Left ventricle myocardium inferior (tissue), 1 donor: ENCODE measurements at regions not wholly inside any gene's neighbourhood (a gene's known extent, or its start where the extent isn't known, plus 50 kb on each side); places are given as distances from the start of the nearest gene placed in this dataset.
"Not testable (repeated sequence)": the region's sequence is repeated elsewhere in the genome, so short reads cannot be mapped to it uniquely, and the experiment has no call there.

Experiments used
- DNase-seq: peaks from one replicate; pipeline ENCODE4 v3.0.0-alpha.2; 2020
- H3K27ac ChIP-seq: fragments of 200-600 bp; replicated peaks from 2 replicates; pipeline ENCODE4 v1.8.0; 2021
- H3K27me3 ChIP-seq: fragments of 200-600 bp; 2 replicates; pipeline ENCODE4 v1.8.0; 2021; ENCODE audit warnings: low read depth
- H3K36me3 ChIP-seq: fragments of 200-600 bp; 2 replicates; pipeline ENCODE4 v1.8.0; 2021
- H3K4me1 ChIP-seq: fragments of 200-600 bp; 2 replicates; pipeline ENCODE4 v1.8.0; 2021
- H3K4me3 ChIP-seq: fragments of 200-600 bp; 2 replicates; pipeline ENCODE4 v1.8.0; 2021; ENCODE audit warnings: mild to moderate bottlenecking, moderate library complexity
- H3K9me3 ChIP-seq: fragments of 200-600 bp; replicated peaks from 2 replicates; pipeline ENCODE4 v1.8.0; 2021
- intact Hi-C: fragments of 100-400 bp; cut with micrococcal nuclease; formaldehyde crosslinking; loops from one replicate; pipeline ENCODE4 v1.11.0; 2022
- TF ChIP-seq, protein P1 (sequence below): fragments of 200-600 bp; IDR thresholded peaks from 2 replicates; pipeline ENCODE4 v1.8.0; 2021; ENCODE audit warnings: antibody characterized with exemption, mild to moderate bottlenecking, borderline replicate concordance
- donor health status: DM: no; HTN: yes; CAD: no; lungs with severe emphysema.

GRCh38 chr6:81049425-81050042 lies 702.9 kb downstream of the TENT5A start:
- TF ChIP-seq, protein P1, sequence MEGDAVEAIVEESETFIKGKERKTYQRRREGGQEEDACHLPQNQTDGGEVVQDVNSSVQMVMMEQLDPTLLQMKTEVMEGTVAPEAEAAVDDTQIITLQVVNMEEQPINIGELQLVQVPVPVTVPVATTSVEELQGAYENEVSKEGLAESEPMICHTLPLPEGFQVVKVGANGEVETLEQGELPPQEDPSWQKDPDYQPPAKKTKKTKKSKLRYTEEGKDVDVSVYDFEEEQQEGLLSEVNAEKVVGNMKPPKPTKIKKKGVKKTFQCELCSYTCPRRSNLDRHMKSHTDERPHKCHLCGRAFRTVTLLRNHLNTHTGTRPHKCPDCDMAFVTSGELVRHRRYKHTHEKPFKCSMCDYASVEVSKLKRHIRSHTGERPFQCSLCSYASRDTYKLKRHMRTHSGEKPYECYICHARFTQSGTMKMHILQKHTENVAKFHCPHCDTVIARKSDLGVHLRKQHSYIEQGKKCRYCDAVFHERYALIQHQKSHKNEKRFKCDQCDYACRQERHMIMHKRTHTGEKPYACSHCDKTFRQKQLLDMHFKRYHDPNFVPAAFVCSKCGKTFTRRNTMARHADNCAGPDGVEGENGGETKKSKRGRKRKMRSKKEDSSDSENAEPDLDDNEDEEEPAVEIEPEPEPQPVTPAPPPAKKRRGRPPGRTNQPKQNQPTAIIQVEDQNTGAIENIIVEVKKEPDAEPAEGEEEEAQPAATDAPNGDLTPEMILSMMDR, result no peak
- H3K4me3 ChIP-seq, result no peak overlapping the region
- H3K27ac ChIP-seq, result no peak overlapping the region
- no peaks in the 10 kb centered on the region for H3K36me3 ChIP-seq
- intact Hi-C loops, result no loop called here
- no peaks in the 10 kb centered on the region for H3K4me1 ChIP-seq
- DNase-seq, result no peak
- H3K27me3 ChIP-seq, result no peaks in the 10 kb centered on the region
- H3K9me3 ChIP-seq, result no peaks in the 10 kb centered on the region

DNA sequence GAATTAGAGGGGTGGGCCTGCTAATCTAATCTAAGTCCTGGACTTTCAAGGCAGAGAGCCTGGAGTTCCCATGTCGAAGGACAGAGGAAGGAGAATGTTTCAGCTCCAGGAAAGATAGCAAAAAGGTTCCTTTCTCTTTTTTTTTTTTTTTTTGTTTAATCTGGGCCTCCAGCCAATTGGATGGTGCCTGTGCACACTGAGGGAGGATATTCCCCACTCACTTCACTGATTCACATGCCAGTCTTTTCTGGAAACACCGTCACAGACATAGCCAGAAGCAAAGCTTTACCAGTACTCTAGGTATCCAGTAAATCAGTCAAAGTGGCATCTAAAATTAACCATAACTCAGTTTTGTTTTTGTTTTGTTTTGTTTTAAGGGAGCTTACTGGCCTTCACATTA lies 721.1 kb downstream of the TENT5A start:
- H3K36me3 ChIP-seq, result no peaks in the 10 kb centered on the region
- H3K27me3 ChIP-seq, result no peaks in the 10 kb centered on the region
- TF ChIP-seq, protein P1, result no peak
- intact Hi-C loops, result no loop called here
- no peaks in the 10 kb centered on the region for H3K9me3 ChIP-seq
- H3K27ac ChIP-seq, result no peak overlapping the region
- DNase-seq, result no peak
- H3K4me1 ChIP-seq, result peaks cover 8% of the 10 kb centered on the region
- H3K4me3 ChIP-seq, result no peak overlapping the region

GRCh38 chr6:81026041-81026553 lies 726.4 kb downstream of the TENT5A start:
- Histone ChIP-seq H3K36me3 (no peaks in the 10 kb centered on the region), H3K9me3 (peaks cover 23% of the 10 kb centered on the region), H3K27ac (no peak overlapping the region), H3K4me3 (no peak overlapping the region), H3K4me1 (peaks cover under 1% of the 10 kb centered on the region), H3K27me3 (no peaks in the 10 kb centered on the region)
- DNase-seq, result no peak
- TF ChIP-seq, protein P1, result no peak
- intact Hi-C loops, result no loop called here

DNA sequence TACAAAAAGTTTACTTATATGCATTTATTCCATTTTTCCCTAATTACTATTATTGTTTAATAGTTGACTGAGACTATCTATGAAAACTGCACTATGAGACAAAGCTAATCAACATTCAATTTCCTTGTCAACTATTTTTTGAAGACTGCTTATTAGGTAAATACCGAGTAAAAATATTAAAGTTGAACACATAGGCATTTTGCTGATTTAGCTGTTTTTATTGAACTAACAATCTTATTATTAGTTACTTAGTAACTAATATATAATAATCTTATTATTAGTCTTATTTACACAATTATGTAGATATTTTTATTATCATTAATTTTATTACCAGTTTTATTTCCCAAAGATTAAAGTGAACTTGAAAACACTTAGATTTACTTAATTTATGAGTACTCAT lies 728.8 kb downstream of the TENT5A start:
- Histone ChIP-seq H3K27me3 (no peaks in the 10 kb centered on the region), H3K9me3 (peaks cover 29% of the 10 kb centered on the region), H3K4me3 (no peak overlapping the region), H3K36me3 (no peaks in the 10 kb centered on the region), H3K4me1 (no peaks in the 10 kb centered on the region), H3K27ac (no peak overlapping the region)
- intact Hi-C loops, result no loop called here
- TF ChIP-seq, protein P1, result no peak
- DNase-seq, result no peak

GRCh38 chr6:81023007-81023582 lies 729.4 kb downstream of the TENT5A start:
- intact Hi-C loops, result no loop called here
- TF ChIP-seq, protein P1, result no peak
- DNase-seq, result no peak

GRCh38 chr6:81017586-81017985 lies 734.9 kb downstream of the TENT5A start:
- H3K27me3 ChIP-seq, DNase-seq, H3K4me1 ChIP-seq, intact Hi-C loops, H3K4me3 ChIP-seq, H3K36me3 ChIP-seq, H3K27ac ChIP-seq: not testable (repeated sequence)
- H3K9me3 ChIP-seq, result peaks cover 58% of the 10 kb centered on the region

More at GRCh38 chr6:81023007-81023582, 729.4 kb downstream of the TENT5A start:
- no peak overlapping the region for H3K4me3 ChIP-seq
- no peaks in the 10 kb centered on the region for H3K36me3 ChIP-seq
- no peak overlapping the region for H3K27ac ChIP-seq
- H3K27me3 ChIP-seq, result no peaks in the 10 kb centered on the region
- H3K4me1 ChIP-seq, result no peaks in the 10 kb centered on the region
- peaks cover 33% of the 10 kb centered on the region for H3K9me3 ChIP-seq
